ENCODE measurements at regions not wholly inside any gene's neighbourhood (a gene's known extent, or its start where the extent isn't known, plus 50 kb on each side); places are given as distances from the start of the nearest gene placed in this dataset.

GRCh38 chr7:46975493-46975892 lies 606.4 kb downstream of the TNS3 start:
- TF ChIP-seq, protein P1, sequence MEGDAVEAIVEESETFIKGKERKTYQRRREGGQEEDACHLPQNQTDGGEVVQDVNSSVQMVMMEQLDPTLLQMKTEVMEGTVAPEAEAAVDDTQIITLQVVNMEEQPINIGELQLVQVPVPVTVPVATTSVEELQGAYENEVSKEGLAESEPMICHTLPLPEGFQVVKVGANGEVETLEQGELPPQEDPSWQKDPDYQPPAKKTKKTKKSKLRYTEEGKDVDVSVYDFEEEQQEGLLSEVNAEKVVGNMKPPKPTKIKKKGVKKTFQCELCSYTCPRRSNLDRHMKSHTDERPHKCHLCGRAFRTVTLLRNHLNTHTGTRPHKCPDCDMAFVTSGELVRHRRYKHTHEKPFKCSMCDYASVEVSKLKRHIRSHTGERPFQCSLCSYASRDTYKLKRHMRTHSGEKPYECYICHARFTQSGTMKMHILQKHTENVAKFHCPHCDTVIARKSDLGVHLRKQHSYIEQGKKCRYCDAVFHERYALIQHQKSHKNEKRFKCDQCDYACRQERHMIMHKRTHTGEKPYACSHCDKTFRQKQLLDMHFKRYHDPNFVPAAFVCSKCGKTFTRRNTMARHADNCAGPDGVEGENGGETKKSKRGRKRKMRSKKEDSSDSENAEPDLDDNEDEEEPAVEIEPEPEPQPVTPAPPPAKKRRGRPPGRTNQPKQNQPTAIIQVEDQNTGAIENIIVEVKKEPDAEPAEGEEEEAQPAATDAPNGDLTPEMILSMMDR (IDR thresholded peaks at IDR 0.05; ENCODE audit: poor library complexity, severe bottlenecking) = no peak
- H3K36me3 ChIP-seq (ENCODE audit: low read depth) = no peaks in the 10 kb centered on the region
- ATAC-seq (ENCODE audit: low read depth) (no peak), DNase-seq (ENCODE audit: low spot score) (no peak)
- no peaks in the 10 kb centered on the region for H3K9me3 ChIP-seq (ENCODE audit: severe bottlenecking)
- no peak overlapping the region for H3K27ac ChIP-seq (ENCODE audit: poor library complexity, severe bottlenecking)
- H3K4me3 ChIP-seq (ENCODE audit: severe bottlenecking) = no peak overlapping the region
- H3K4me1 ChIP-seq (ENCODE audit: insufficient read depth, poor library complexity, severe bottlenecking) = no peaks in the 10 kb centered on the region
- no peaks in the 10 kb centered on the region for H3K27me3 ChIP-seq (ENCODE audit: insufficient read depth, poor library complexity, severe bottlenecking)

GRCh38 chr7:46972205-46972604 lies 609.7 kb downstream of the TNS3 start:
- Histone ChIP-seq H3K4me3 (ENCODE audit: severe bottlenecking) (no peak overlapping the region), H3K9me3 (ENCODE audit: severe bottlenecking) (no peaks in the 10 kb centered on the region), H3K27me3 (ENCODE audit: insufficient read depth, poor library complexity, severe bottlenecking) (no peaks in the 10 kb centered on the region), H3K36me3 (ENCODE audit: low read depth) (no peaks in the 10 kb centered on the region), H3K4me1 (ENCODE audit: insufficient read depth, poor library complexity, severe bottlenecking) (peaks cover 7% of the 10 kb centered on the region), H3K27ac (ENCODE audit: poor library complexity, severe bottlenecking) (peak overlapping the region; percentile 29)
- ATAC-seq (ENCODE audit: low read depth) (peak; percentile 93), DNase-seq (ENCODE audit: low spot score) (no peak)
- TF ChIP-seq, protein P1 (IDR thresholded peaks at IDR 0.05; ENCODE audit: poor library complexity, severe bottlenecking) = no peak

DNA sequence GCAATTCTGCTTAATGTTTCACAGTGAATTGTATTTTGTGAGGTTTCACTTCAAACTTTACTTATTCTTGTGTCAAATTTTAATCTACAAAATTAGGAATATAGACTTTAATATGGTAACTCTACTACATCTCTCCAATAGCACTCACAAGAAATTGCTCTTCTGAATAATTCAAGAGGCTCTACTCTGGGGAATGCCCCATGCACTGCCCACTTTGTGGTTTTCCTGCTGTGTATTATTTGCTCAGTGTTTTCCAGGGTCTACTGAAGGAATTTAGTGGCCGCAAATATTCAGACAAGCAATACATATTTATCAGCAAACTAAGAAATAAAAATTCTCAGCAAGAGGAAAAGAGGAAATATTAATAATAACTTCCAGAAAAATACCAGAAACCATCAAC lies 611.4 kb downstream of the TNS3 start:
- Histone ChIP-seq H3K9me3 (ENCODE audit: severe bottlenecking) (peaks cover 4% of the 10 kb centered on the region), H3K36me3 (ENCODE audit: low read depth) (no peaks in the 10 kb centered on the region), H3K27me3 (ENCODE audit: insufficient read depth, poor library complexity, severe bottlenecking) (no peaks in the 10 kb centered on the region), H3K27ac (ENCODE audit: poor library complexity, severe bottlenecking) (no peak overlapping the region), H3K4me3 (ENCODE audit: severe bottlenecking) (no peak overlapping the region), H3K4me1 (ENCODE audit: insufficient read depth, poor library complexity, severe bottlenecking) (peaks cover 7% of the 10 kb centered on the region)
- ATAC-seq (ENCODE audit: low read depth) (no peak), DNase-seq (ENCODE audit: low spot score) (no peak)
- TF ChIP-seq, protein P1 (IDR thresholded peaks at IDR 0.05; ENCODE audit: poor library complexity, severe bottlenecking) = no peak

DNA sequence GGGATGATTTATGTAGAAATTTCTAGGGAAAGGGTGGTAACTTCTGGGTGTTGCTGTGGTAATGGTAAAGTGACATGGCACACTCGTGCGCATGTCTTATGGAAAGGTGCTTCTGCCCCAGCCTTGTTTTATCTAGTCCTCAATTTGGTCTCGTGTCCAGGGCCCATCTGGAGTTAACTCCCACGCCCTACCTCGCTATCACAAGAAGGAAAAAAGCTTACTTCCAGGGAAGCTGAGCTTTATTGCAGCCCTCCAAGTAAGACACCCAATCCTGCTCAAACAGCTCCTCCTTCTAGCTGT lies 611.8 kb downstream of the TNS3 start:
- H3K27ac ChIP-seq (ENCODE audit: poor library complexity, severe bottlenecking) = no peak overlapping the region
- TF ChIP-seq, protein P1 (IDR thresholded peaks at IDR 0.05; ENCODE audit: poor library complexity, severe bottlenecking) = no peak
- peaks cover 4% of the 10 kb centered on the region for H3K9me3 ChIP-seq (ENCODE audit: severe bottlenecking)
- no peak overlapping the region for H3K4me3 ChIP-seq (ENCODE audit: severe bottlenecking)
- H3K27me3 ChIP-seq (ENCODE audit: insufficient read depth, poor library complexity, severe bottlenecking) = no peaks in the 10 kb centered on the region
- peaks cover 7% of the 10 kb centered on the region for H3K4me1 ChIP-seq (ENCODE audit: insufficient read depth, poor library complexity, severe bottlenecking)
- no peaks in the 10 kb centered on the region for H3K36me3 ChIP-seq (ENCODE audit: low read depth)
- ATAC-seq (ENCODE audit: low read depth) (no peak), DNase-seq (ENCODE audit: low spot score) (no peak)

GRCh38 chr7:46969303-46970130 lies 612.4 kb downstream of the TNS3 start:
- Histone ChIP-seq H3K27me3 (ENCODE audit: insufficient read depth, poor library complexity, severe bottlenecking) (no peaks in the 10 kb centered on the region), H3K36me3 (ENCODE audit: low read depth) (no peaks in the 10 kb centered on the region), H3K27ac (ENCODE audit: poor library complexity, severe bottlenecking) (no peak overlapping the region), H3K4me1 (ENCODE audit: insufficient read depth, poor library complexity, severe bottlenecking) (peaks cover 7% of the 10 kb centered on the region), H3K4me3 (ENCODE audit: severe bottlenecking) (no peak overlapping the region), H3K9me3 (ENCODE audit: severe bottlenecking) (peaks cover 9% of the 10 kb centered on the region)
- TF ChIP-seq, protein P1 (IDR thresholded peaks at IDR 0.05; ENCODE audit: poor library complexity, severe bottlenecking) = no peak
- ATAC-seq (ENCODE audit: low read depth) = peak; percentile 73
- DNase-seq (ENCODE audit: low spot score) = no peak
